ENCODE measurements at regions not wholly inside any gene's neighbourhood (a gene's known extent, or its start where the extent isn't known, plus 50 kb on each side); places are given as distances from the start of the nearest gene placed in this dataset.

DNA sequence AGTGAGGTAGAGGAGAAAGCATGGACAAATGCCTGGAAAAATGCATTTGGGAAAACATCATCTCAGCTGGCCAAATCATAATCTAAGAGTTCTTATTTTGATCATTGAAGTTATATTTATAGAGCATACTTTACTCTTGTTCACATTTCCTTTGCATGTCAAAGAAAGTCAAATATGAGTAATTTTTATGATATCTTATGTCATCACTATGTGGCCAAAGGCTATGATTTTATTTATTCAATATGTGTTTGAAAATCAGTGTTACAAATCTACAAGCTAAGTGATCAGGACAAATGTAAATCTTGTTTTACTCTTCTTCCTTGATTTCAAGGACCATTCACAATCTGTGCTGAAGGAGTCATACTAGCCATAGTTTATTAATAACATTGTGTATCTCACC is 237.2 kb upstream of the DPH6 start:
- no peak for DNase-seq

DNA sequence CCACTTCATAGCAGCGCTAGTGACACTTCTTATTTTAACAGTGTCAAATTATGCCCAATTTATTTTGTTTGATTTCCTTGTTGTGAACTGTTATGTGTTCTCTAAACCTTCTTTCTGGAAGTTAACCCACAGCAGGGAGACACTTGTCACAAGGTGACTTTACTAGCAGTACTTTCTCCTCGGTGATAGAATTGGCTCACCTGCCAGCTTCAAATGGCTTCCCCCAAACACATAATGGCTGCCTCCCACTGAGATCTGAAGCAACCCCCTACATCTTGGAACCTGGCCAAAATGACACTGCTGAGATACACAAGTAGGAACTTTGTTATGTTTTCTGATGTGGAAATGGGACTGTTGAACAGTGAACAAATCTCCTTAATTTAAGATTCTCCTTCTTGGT is 238.8 kb upstream of the DPH6 start:
- no peak for DNase-seq

DNA sequence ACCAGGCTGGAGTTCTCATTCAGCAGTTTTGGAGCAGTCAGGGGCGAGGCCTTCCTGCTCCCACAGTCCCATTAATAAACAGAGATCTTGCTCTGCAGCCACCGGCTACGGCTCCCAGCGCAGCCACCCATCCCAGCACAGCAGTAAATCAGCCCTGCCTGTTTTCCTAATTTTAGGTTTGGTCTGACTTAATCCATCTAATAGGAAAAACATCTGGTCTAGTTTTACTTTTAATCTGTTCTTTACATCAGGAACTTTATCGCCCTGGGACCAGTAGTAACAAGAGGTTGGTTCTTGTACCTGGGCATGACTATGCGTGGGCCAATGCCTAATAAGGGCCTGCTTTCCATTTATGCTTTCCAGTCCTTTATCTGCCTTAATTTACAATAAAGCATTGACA is 264.0 kb upstream of the DPH6 start:
- DNase-seq, result no peak

DNA sequence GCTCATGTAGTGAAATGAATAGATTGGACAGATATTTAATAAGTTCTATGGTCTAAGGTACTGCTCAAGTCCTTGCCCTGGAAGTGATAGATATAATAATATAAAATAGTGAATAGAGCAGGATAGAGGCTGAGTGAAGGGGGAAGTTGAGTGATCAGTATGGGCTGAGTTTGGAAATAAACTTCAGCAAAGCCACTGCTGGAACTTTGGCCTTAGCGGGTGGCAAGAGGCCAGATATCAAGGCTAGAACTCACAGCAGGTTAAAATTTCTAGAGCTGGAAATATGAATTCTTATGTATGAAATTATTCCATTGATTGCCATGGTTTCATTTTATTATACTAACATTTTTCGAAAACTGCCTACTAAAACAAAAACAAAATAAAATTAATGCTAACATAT is 267.6 kb upstream of the DPH6 start:
- DNase-seq, result no peak

DNA sequence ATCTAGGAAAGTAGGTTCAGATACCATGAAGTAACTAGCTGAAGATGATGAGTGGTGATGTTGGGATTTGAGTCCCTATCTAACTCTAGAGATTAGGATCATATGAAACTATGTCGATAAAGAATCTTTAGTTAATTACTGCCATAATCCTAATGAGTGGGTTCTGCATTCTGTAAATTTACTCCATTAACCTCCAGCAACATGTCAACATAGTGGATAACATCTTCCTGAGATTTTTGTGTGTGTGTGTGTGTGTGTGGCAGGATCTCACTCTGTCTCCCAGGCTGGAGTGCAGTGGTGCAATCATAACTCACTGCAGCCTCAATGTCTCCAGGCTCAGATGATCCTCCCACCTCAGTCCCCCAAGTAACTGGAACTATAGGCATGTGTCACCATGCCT is 272.9 kb upstream of the DPH6 start:
- DNase-seq, result no peak

DNA sequence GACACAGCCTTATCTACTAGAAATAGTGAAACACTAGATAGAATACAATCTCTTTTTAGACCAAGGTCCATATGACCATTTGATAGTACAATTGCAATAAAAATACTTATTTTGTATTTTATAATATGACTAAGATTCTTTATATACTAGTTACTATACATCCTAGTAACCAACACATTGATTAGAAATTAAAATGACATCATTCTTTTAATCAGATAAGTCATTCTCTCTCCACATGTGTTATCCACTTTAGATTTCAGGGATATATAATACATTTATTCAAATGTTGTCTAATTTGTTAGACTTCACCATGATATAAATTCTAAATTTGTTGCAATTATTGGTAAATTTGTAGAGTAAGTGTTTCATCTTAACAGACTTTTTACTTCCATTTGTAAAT is 276.2 kb upstream of the DPH6 start:
- no peak for DNase-seq

DNA sequence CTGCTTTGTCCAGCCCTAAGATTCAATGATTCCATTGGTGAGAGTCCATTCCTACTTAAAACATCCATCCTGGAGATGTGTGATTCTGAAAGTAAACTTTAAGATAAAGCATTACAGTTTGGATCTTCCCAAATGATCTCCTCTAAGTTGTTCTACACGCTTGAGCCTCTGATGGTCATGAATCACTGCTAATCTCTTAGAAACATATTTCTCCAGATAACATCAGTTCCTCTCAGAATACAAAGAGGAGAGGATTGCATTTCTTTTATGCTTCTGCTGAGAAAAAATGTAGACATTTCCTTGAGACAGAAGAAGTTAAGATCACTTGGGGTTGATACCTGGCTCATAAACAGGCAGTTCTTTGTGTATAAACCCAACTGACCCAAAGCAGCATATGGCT is 281.2 kb upstream of the DPH6 start:
- no peak for DNase-seq

DNA sequence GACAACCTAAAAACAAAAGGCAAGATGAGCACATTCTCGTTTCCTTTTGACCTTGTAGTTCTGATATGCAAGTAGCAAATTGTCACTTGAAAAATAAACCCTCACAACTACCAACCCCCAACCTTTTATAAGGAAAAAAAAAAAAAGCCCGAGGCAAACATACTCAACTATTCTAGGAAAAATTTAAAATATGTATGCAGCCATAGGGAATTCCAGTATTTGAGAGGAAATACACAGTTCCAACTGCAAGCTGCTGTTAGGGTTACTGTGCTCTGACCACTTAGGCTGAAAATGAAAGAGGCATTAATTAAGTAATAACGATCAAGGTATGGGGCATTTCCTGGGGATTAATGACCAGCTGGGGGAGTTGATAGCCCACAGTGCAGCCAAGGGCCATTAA is 281.9 kb upstream of the DPH6 start:
- DNase-seq, result no peak

DNA sequence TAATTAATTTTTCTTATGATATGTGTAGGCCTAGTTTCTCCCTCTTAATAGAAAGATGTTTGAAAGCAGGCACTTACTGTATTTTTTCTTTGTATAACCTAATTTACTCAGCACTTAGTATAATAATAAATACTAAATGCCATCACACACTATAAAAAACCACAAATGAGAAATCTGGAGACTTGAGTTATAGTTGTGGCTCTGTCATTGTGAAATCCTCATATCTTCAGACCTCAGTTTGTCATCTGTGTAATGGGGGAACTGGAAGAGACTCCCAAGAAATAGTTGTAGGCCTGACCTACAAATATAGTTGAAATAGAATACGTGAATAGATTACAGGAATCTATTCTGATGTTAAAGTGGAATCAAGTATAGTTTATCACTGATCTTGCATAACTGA is 287.6 kb upstream of the DPH6 start:
- no peak for DNase-seq

DNA sequence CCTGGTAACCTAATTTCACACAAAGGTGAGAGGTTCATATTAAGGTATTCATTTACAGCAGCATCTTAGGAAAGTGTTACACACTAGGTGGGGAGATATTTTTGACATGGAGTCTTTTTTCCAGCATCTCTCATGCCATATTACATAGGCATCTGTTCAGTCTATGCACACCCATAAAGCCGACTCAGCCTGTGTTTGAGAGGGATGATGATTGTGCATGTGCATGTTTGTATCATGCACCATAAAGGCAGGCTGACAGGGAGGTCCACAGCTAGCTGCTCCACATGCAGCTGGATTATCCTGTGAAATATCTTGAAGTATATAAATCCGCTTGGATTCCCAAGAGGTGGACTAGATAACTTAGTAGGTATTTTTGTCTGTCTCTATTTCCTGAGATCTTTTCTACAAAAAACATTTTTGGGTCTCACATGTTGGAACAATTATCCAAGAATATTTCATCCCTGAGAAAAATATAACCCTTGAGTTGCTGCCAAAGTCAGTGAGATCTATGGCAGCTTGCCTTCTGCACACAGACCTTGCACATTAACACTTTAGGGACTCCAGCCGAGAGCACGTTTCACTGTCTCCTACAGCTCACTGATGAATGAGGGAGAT is 288.4 kb upstream of the DPH6 start:
- no peak for DNase-seq

DNA sequence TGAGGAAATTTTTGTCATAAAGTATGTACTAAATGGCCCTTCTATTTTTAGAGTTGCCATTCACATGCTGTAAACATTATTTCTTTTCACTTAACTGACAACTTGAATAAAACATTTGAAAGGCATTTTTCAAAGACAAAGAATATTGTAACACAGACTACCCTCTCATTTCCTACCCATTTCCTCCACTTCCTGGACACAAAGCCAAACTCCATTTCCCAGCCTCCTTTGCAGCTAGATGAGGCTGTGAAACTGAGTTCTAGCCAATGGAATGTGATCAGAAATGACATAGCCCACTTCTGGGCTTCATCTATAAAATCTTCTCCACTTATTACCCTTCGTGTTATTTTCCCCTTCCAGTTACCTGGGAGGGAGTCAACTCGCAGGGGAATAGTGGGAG is 288.9 kb upstream of the DPH6 start:
- no peak for DNase-seq

DNA sequence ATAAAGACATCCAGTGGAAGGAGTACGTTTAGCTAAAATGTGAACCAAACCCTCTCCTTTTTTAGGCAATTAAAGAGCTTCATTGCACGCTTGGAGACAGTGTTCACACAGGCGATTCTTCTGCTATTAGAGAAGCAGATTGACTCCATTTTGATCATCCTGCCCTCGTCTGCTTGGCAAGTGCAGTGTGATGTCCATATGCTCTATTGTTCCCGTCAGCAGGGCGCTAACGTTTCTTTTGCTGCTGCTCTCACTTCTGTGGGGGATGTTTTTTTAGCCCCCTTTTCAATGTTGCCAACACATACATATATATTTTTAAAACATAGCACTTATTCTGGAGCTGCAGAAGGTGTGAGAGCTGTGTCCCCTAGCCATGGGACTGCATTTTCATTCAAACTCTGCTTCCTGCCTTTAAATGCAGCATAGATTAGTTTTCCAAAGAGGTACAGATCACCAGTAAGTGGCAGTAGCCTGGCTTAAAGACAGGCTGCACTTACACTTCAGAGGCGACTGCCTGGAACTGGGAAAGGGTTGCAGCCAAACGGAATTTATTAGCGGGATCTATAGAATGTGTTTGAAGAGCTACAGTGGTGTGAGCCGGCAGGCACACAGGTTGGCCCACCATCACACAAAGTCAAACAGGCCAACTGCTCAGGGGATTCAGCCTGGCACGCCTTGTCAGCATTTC is 292.6 kb upstream of the DPH6 start:
- no peak for DNase-seq

DNA sequence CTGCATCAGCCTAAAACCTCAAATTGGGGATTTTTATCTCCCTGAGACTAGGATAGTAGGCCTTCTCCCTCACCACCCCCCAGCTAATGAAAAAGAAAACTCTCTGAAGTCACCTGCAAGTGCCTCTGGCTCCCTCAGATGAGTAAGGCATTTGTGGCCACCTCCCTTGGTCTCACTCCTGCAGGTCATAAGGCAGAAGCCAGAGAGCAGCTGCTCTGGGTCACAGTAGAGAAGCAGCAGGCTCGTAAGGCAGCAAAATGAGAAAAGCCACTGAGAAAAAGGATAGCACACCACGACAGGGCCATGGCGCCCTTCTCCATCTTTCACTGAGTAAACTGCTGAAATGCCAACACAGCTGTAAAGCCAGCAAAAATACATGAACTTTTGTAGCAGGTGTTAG is 296.7 kb upstream of the DPH6 start:
- DNase-seq, result no peak

DNA sequence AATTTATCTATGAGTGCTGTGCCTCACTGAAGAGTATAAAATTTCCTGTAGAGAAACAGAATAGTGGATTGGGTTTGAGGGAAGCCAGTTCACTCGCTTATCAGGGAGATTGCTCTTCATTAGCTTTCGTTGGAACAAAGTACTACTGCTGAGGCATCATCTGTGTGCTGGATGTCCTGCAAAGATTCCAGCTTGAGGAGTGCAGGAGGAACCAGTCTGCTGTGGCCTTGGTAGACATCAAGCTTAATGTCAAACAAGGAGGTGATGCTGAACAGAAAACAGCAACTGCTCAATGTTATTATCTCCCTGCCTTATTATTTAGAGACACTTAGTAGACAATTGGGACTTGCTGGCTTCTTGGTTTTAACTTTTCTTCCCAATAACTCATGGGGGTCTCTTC is 297.5 kb upstream of the DPH6 start:
- no peak for DNase-seq

DNA sequence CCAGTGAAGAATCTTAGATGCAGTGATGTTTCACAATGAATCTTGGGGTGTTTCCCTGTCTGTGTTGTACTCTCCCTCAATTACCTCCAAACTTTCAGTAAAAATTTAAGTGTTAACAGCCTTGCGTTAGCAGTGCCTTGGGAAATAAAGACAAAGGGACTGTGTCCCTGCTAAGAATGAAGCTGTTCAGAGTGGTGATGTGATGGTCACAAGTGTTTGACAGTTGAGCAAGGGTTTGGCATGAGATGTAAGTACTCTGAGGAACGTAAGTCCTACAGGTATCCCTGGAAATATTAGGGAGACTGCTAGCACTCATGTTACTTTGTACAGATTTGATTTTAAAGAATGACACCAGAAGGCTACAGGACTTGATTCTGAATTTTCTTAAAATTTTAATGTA is 304.3 kb upstream of the DPH6 start:
- no peak for DNase-seq

DNA sequence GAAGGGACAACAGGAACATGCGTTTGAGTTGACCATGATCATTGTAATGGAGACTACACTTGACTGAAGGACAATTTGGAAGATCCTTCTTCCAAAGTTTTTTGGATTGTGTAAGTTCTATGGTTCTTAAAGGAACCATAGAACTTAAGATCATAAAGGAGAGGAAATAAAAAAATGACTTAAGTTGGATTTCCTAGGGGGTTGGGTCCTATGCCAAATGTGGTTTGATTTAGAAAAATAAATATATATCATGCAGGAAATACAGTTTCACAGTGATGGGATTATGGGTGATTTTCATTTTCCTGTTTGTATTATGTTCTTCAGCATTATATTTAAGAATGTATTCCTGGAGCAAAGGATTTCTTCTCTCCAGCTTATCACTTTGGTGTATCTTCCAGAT is 305.5 kb upstream of the DPH6 start:
- no peak for DNase-seq

DNA sequence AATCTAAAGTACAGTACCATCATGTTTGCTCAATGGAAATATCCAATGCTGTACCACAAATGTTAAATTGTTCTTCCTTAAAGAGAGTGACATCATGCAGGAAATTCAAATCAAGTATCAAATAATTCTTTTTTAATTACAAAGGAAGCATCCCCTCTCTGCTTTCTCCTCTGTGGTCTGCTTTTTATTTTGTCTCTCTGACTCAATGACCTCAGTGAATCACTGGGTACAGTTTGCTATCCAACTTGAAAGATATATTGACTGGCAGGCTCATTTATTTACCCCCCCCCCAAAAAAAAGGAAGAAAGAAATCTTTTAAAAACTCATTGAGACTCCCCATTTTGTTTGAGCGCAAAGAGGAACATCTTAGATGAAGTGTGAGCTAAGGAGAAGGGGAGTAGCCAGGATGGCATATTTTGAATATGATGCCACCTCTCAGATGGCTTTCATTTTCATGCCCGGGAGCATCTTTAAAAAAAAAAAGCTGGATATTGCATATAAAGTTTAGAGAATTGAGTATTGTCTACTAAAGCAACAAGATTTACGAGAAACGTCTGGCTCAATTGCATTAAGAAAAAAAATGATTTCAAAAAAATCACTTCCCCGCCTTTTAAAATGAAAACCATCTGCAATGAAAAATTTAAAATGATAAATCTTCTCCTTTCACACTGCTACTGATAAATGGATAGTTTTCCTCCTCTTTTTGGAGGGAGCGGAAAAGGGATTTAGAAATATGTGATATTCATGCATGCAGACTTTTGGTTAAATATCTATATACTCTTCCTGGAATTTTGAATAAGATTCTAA is 307.1 kb upstream of the DPH6 start:
- no peak for DNase-seq

DNA sequence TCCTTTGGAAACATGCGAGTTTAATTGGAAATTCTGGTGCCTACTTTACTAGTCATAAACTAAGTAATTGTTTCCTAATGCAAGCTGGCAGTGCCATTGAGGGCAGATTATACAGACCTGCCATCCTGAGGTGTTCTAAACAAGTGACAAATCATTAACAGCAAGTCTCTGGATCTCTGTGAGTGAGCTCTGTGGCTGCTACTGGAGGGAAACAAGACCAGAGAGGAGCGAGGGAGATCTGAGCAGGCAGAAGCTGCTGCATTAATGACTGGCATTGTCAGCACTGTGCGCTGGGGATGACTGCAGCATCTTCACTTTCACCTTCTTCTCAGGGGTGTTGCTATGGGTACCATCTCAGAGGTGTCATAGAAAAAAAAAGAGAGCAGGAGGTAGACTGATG is 308.4 kb upstream of the DPH6 start:
- DNase-seq, result no peak

DNA sequence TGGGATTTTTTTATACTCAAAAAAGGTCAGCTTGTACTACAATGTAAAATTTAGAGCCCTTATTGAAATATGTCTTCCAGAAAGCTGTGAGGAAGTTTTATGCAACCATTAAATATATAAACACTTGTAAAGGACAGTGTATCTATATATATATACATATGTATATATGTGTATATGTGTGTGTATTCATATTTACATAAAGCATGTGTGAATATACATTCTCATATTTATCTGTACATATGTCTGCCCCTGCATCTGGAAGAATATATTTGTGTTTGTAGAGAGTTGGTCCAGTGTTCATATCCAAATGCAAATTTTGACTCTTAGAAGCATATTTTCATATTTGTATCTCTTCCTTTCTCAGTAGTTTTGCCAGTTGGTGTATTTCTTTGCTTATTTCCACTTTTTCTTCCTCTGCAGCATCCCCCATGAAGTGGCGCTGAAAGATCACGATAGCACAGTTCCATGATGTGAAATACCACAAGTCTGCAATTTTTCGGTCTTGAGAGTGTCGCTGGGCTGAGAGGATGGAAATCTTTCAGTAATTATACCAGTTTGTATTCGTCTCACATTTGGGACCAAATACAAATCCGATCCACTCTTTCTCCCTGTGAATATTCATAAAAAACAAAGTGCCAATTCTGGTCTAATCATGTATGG is 311.7 kb upstream of the DPH6 start:
- DNase-seq, result no peak

DNA sequence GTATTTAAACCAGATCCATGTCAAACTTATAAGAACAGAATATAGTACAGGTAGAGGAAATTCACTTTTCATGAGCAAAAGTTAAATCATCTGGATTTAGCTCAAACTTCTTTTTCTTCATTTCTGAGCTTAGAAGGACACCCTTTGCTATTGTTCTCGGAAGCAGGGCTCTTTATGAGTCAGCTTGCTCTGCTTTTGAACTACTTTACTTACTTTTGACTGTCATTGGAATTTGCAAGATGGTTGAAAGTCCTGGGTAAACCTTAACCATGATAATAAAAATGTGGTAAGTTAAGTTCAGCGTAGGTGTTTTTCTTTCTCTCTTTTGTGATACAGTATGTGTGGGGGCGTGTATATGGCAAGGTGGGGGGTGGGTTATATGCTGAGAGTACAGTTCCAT is 312.7 kb upstream of the DPH6 start:
- DNase-seq, result no peak

DNA sequence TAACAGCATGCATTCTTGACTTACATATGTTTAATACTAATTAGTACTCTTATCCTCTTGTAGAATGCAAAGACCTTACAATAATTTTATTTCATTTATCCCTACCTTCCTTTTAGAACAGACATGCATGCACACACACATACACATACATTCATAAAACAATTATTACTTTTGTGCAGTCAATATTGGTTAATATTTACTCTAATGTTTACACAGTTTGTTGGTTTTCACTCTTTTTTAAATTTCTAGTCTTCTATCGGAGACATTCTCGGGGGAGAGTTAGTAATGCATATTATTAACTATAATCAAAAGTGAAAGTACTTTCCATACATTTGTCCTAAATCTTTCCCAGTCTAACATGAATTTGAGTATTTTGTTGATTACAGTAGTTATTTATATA is 317.7 kb upstream of the DPH6 start:
- DNase-seq, result no peak

DNA sequence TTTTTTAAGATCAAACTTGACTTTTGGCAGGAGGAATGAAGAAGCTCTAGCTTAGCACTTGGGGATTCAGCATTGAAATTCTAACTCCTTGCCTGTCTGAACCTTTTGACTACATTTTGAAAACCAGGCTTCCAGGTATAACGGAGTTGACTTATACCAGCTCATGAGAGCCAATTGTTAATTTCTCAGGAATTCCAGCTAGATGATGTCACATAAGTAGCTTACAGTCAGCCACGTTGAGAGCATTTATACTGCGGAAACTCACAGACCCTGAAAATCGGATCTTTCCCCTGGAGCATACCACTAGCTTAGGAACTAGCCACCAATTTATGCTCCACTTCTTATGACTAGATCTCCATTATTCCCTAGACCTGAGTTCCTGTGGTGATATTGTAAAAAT is 321.4 kb upstream of the DPH6 start:
- DNase-seq, result no peak

DNA sequence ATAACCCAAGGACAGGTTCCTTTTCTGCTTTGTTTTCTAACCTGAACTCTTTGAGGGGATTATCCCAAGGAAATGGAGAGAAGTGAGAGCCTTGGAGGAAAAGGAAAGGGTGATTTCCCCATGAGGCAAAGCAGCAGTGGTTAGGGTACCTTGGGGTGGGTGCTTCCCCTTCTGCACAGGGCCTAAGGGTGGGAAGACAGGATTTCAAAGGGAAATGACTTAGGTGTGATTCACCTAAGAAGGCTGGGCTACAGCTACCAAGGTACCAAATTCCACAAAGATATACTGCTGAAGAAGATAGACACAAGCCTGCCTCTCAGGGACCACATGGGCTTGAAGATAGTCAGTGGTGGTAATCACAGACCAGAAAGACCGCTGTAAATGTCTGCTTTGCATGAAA is 325.3 kb upstream of the DPH6 start:
- no peak for DNase-seq

DNA sequence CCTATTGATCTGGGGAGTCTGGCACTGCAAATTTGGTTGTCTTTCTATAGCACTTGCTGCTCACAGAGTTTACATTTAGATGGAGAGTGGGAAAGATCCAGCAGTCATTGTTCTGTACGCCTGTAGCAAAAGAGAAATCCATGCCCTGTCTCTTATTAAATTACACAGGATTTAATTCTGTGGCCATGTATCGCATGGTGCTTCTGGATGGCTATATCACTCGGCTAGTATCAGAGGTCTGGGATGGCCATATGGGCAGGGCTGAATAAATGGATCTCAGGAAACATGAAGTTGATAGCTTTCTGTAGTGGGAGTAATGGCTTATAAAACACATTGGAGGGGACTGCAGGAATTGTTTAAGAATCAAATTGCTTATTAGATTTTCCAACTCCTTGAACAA is 325.8 kb upstream of the DPH6 start:
- DNase-seq, result no peak
